ENCODE measurements at regions not wholly inside any gene's neighbourhood (a gene's known extent, or its start where the extent isn't known, plus 50 kb on each side); places are given as distances from the start of the nearest gene placed in this dataset.

- peak; percentile 58 for DNase-seq (ENCODE audit: low read depth, low spot score)
Observed at GRCh38 chr2:88283886-88284592, 113.9 kb downstream of the THNSL2 start.

GRCh38 chr2:88281302-88282217 lies 111.4 kb downstream of the THNSL2 start:
- DNase-seq (ENCODE audit: low read depth, low spot score) = peak; percentile 68

- DNase-seq (ENCODE audit: low read depth, low spot score) = no peak
Observed at GRCh38 chr2:88269836-88270235, 99.7 kb downstream of the THNSL2 start.

- DNase-seq (ENCODE audit: low read depth, low spot score) = no peak
Observed at GRCh38 chr2:88265352-88266303, 95.5 kb downstream of the THNSL2 start.

GRCh38 chr2:88263861-88264260 lies 93.7 kb downstream of the THNSL2 start:
- DNase-seq (ENCODE audit: low read depth, low spot score) = no peak

GRCh38 chr2:88261725-88262124 lies 91.6 kb downstream of the THNSL2 start:
- DNase-seq (ENCODE audit: low read depth, low spot score) = peak; percentile 79

- peak; percentile 51 for DNase-seq (ENCODE audit: low read depth, low spot score)
Observed at GRCh38 chr2:88258208-88258607, 88.1 kb downstream of the THNSL2 start.

GRCh38 chr2:88254437-88255091 lies 84.4 kb downstream of the THNSL2 start:
- DNase-seq (ENCODE audit: low read depth, low spot score) = no peak

GRCh38 chr2:88253997-88254396 lies 83.9 kb downstream of the THNSL2 start:
- no peak for DNase-seq (ENCODE audit: low read depth, low spot score)

- no peak for DNase-seq (ENCODE audit: low read depth, low spot score)
Observed at GRCh38 chr2:88253375-88253774, 83.2 kb downstream of the THNSL2 start.

- DNase-seq (ENCODE audit: low read depth, low spot score) = peak; percentile 35
Observed at GRCh38 chr2:88252646-88253045, 82.5 kb downstream of the THNSL2 start.

GRCh38 chr2:88252111-88252510 lies 82.0 kb downstream of the THNSL2 start:
- DNase-seq (ENCODE audit: low read depth, low spot score) = no peak

- DNase-seq (ENCODE audit: low read depth, low spot score) = no peak
Observed at GRCh38 chr2:88250404-88250803, 80.3 kb downstream of the THNSL2 start.

GRCh38 chr2:88248280-88248828 lies 78.2 kb downstream of the THNSL2 start:
- DNase-seq (ENCODE audit: low read depth, low spot score) = no peak

- DNase-seq (ENCODE audit: low read depth, low spot score) = no peak
Observed at GRCh38 chr2:88247531-88247930, 77.4 kb downstream of the THNSL2 start.

- DNase-seq (ENCODE audit: low read depth, low spot score) = no peak
Observed at GRCh38 chr2:88245109-88245508, 75.0 kb downstream of the THNSL2 start.

GRCh38 chr2:88239781-88240180 lies 69.6 kb downstream of the THNSL2 start:
- DNase-seq (ENCODE audit: low read depth, low spot score) = no peak

- DNase-seq (ENCODE audit: low read depth, low spot score) = no peak
Observed at GRCh38 chr2:88236666-88237065, 66.5 kb downstream of the THNSL2 start.
